ENCODE measurements at regions not wholly inside any gene's neighbourhood (a gene's known extent, or its start where the extent isn't known, plus 50 kb on each side); places are given as distances from the start of the nearest gene placed in this dataset.
"Not testable (repeated sequence)": the region's sequence is repeated elsewhere in the genome, so short reads cannot be mapped to it uniquely, and the experiment has no call there.

DNA sequence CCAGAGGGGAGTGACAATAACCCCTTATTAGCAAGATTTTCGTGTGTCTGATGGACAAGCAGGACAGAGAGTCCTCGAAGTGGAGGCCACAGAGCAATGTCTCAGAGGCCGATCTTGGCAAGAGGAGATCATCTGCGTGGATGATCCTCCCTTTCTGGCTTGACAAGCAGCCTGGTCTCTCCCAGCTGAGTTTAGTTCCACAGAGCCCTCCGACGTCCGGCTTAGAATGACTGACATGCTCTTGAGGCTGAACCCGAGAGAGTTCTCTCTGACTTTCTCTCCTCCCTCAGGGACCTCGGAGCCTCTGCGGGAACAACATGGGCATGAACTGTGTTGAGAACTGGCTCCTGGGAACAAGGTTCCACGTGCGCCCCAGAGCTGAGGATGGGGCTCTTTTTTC lies 180.7 kb upstream of the PFKP start:
- peaks cover 26% of the 10 kb centered on the region for H3K4me1 ChIP-seq (ENCODE audit: control insufficient read depth, insufficient read depth, low read length)
- ChIA-PET POLR2A (no interaction called here), CTCF (no interaction called here)
- H3K27ac ChIP-seq (ENCODE audit: extremely low read depth, low read depth, low read length) = no peak overlapping the region
- no peaks in the 10 kb centered on the region for H3K9me3 ChIP-seq (ENCODE audit: control insufficient read depth, insufficient read depth, low read depth, low read length)
- TF ChIP-seq, protein P1, sequence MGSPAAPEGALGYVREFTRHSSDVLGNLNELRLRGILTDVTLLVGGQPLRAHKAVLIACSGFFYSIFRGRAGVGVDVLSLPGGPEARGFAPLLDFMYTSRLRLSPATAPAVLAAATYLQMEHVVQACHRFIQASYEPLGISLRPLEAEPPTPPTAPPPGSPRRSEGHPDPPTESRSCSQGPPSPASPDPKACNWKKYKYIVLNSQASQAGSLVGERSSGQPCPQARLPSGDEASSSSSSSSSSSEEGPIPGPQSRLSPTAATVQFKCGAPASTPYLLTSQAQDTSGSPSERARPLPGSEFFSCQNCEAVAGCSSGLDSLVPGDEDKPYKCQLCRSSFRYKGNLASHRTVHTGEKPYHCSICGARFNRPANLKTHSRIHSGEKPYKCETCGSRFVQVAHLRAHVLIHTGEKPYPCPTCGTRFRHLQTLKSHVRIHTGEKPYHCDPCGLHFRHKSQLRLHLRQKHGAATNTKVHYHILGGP (tag by site-specific recombination; IDR thresholded peaks at IDR 0.05) = no peak
- TF ChIP-seq ZNF664 (tag by site-specific recombination; IDR thresholded peaks at IDR 0.05) (no peak), ZNF221 (tag by site-specific recombination; IDR thresholded peaks at IDR 0.05; ENCODE audit: borderline replicate concordance) (no peak)
- TF ChIP-seq, protein P2, sequence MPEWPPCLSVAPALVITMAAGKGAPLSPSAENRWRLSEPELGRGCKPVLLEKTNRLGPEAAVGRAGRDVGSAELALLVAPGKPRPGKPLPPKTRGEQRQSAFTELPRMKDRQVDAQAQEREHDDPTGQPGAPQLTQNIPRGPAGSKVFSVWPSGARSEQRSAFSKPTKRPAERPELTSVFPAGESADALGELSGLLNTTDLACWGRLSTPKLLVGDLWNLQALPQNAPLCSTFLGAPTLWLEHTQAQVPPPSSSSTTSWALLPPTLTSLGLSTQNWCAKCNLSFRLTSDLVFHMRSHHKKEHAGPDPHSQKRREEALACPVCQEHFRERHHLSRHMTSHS (tag by site-specific recombination; IDR thresholded peaks at IDR 0.05) = no peak
- TF ChIP-seq, protein P3, sequence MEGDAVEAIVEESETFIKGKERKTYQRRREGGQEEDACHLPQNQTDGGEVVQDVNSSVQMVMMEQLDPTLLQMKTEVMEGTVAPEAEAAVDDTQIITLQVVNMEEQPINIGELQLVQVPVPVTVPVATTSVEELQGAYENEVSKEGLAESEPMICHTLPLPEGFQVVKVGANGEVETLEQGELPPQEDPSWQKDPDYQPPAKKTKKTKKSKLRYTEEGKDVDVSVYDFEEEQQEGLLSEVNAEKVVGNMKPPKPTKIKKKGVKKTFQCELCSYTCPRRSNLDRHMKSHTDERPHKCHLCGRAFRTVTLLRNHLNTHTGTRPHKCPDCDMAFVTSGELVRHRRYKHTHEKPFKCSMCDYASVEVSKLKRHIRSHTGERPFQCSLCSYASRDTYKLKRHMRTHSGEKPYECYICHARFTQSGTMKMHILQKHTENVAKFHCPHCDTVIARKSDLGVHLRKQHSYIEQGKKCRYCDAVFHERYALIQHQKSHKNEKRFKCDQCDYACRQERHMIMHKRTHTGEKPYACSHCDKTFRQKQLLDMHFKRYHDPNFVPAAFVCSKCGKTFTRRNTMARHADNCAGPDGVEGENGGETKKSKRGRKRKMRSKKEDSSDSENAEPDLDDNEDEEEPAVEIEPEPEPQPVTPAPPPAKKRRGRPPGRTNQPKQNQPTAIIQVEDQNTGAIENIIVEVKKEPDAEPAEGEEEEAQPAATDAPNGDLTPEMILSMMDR (tag by site-specific recombination; IDR thresholded peaks at IDR 0.05) = no peak
- H3K4me3 ChIP-seq (ENCODE audit: low read depth, low read length) = no peak overlapping the region
- H3K36me3 ChIP-seq (ENCODE audit: control insufficient read depth in 2 of 2, insufficient read depth in 1 of 2, low read length in 2 of 2) = no peaks in the 10 kb centered on the region

DNA sequence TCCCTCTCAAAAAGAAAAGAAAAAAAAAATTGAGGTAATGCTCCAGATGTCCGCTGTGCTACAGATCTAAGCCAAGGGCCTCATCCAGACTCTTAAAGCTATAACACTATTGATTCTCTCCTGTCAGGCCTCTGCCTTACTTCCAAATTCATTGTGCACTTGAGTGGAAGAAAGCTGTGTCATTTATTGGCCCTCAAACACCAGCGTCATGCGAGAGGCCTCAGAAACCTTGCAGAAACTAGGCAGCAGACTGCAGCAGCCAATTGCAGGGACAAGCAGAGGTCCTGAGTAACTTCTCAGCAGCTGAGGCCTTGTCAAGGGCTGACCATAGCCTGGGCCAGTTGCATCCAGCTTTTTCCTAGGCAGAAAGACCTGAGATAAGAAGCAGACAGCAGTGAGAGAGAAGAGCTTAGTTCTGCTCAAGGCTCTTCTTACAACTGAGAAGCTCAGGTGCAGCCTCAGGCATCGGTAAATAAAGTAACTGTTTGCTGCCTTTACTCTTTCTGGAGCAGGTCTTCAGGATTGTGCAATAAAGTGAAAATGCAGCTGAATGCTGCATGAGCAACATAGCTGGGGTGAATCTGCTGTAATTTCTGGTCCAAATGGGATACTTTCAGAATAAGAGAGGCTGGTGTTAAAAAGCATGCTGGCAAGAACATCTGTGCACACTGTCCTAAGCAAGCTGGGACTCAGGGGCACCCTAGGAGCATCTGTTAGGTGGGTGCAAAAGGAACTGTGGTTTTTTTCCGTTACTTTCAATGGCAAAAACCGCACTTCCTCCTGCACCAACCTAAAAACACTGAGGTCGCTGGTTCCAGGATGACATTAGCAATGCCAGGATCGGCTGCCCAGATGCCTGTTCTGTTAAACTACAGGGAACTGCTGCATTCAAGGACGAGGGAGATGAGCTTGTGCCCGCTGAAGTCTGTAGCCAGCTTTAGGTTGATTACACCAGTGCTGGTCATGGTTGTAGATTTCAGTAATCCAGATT lies 181.8 kb upstream of the PFKP start:
- no peaks in the 10 kb centered on the region for H3K9me3 ChIP-seq (ENCODE audit: control insufficient read depth, insufficient read depth, low read depth, low read length)
- H3K4me3 ChIP-seq (ENCODE audit: low read depth, low read length) = no peak overlapping the region
- H3K4me1 ChIP-seq (ENCODE audit: control insufficient read depth, insufficient read depth, low read length) = peaks cover 21% of the 10 kb centered on the region
- H3K36me3 ChIP-seq (ENCODE audit: control insufficient read depth in 2 of 2, insufficient read depth in 1 of 2, low read length in 2 of 2) = no peaks in the 10 kb centered on the region
- H3K27ac ChIP-seq (ENCODE audit: extremely low read depth, low read depth, low read length) = peak overlapping the region; percentile 44; the same call in 1 of the 2 replicates
- TF ChIP-seq HOXD13 (CRISPR knock-in tag; IDR thresholded peaks at IDR 0.05; ENCODE audit: borderline replicate concordance) (no peak), ZFP37 (tag by site-specific recombination; IDR thresholded peaks at IDR 0.05) (no peak), EGR2 (tag by site-specific recombination; IDR thresholded peaks at IDR 0.05; ENCODE audit: low read depth) (no peak), ZNF571 (tag by site-specific recombination; IDR thresholded peaks at IDR 0.05) (no peak)
- POLR2A ChIA-PET = no interaction called here
- CTCF ChIA-PET = no interaction called here

DNA sequence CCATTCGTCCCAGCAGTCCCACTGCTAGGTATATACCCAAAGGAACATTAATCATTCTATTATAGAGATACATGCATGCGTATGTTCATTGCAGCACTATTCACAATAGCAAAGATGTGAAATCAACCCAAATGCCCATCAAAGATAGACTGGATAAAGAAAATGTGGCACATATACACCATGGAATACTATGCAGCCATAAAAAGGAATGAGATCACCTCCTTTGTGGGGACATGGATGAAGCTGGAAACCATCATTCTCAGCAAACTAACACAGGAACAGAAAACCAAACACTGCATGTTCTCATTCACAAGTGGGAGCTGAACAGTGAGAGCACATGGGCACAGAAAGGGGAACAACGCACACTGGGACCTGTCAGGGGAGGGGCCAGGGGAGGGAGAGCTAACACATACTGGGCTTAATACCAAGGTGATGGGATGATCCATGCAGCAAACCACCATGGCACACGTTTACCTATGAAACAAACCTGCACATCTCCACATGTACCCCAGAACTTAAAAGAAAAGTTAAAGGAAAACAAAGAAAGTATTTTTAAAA lies 183.3 kb upstream of the PFKP start:
- H3K4me1 ChIP-seq (ENCODE audit: control insufficient read depth, insufficient read depth, low read length) = peaks cover 21% of the 10 kb centered on the region
- H3K9me3 ChIP-seq (ENCODE audit: control insufficient read depth, insufficient read depth, low read depth, low read length); H3K36me3 ChIP-seq (ENCODE audit: control insufficient read depth in 2 of 2, insufficient read depth in 1 of 2, low read length in 2 of 2); H3K27ac ChIP-seq (ENCODE audit: extremely low read depth, low read depth, low read length); POLR2A ChIA-PET; H3K4me3 ChIP-seq (ENCODE audit: low read depth, low read length): not testable (repeated sequence)
- TF ChIP-seq ZNF202 (tag by site-specific recombination; IDR thresholded peaks at IDR 0.05; ENCODE audit: borderline replicate concordance) = peak; percentile 51; the same call in 1 of the 2 replicates
- TF ChIP-seq, protein P4, sequence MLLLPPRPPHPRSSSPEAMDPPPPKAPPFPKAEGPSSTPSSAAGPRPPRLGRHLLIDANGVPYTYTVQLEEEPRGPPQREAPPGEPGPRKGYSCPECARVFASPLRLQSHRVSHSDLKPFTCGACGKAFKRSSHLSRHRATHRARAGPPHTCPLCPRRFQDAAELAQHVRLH (tag by site-specific recombination; IDR thresholded peaks at IDR 0.05) = peak; percentile 56; the same call in 1 of the 2 replicates
- TF ChIP-seq ZNF146 (tag by site-specific recombination; IDR thresholded peaks at IDR 0.05) = peak; percentile 100
- CTCF ChIA-PET = interaction anchor here (0.6 kb wide), 1 partner anchor 746 kb away, joined by 3 read pairs; no protein-coding TSS in a partner anchor
